Left lung (tissue), 4 donors: ENCODE measurements at regions not wholly inside any gene's neighbourhood (a gene's known extent, or its start where the extent isn't known, plus 50 kb on each side); places are given as distances from the start of the nearest gene placed in this dataset.

Experiments used
- ATAC-seq: fragments of 200-7000 bp; cut with Tn5 transposase; one replicate; pipeline ENCODE4 v1.9.1; 2020; ENCODE audit warnings: moderate library complexity
- DNase-seq, 4 donors: peaks; one replicate each; pipeline ENCODE4 v3.0.0-alpha.2; 2013 to 2020
- H3K27ac ChIP-seq, 2 donors: fragments of 200-600 bp; sonication (generic) in 1 of 2; one replicate each; pipeline versions ENCODE4 v1.5.0 to v1.8.0; 2020 to 2021
- H3K27me3 ChIP-seq, 2 donors: fragments of 200-600 bp; sonication (generic) in 1 of 2; one replicate each; pipeline versions ENCODE4 v1.5.0 to v1.8.0; 2020 to 2021
- H3K36me3 ChIP-seq, 2 donors: fragments of 200-600 bp; sonication (generic) in 1 of 2; one replicate each; pipeline versions ENCODE4 v1.5.0 to v1.8.0; 2020 to 2021
- H3K4me1 ChIP-seq, 2 donors: fragments of 200-600 bp; one replicate each; pipeline ENCODE4 v1.8.0; 2021
- H3K4me3 ChIP-seq, 2 donors: fragments of 200-600 bp; sonication (generic) in 1 of 2; one replicate each; pipeline versions ENCODE4 v1.5.0 to v1.8.0; 2020 to 2021; ENCODE audit warnings: mild to moderate bottlenecking in 1 of 2
- H3K9me3 ChIP-seq, 2 donors: fragments of 200-600 bp; sonication (generic) in 1 of 2; one replicate each; pipeline versions ENCODE4 v1.5.0 to v1.8.0; 2020 to 2021
- CTCF ChIP-seq, 2 donors: fragments of 200-600 bp; sonication (generic) in 1 of 2; IDR thresholded peaks; one replicate each; pipeline versions ENCODE4 v1.5.0 to v1.8.0; 2021; ENCODE audit warnings: antibody characterized with exemption in 2 of 2
- intact Hi-C, 2 donors: fragments of 100-400 bp; cut with DNase I; formaldehyde crosslinking; loops; one replicate each; pipeline versions ENCODE4 v1.11.2 to v1.14.2; 2022
- donor health status: DM: no; HTN: yes; CAD: no.
- donor health status: DM: no; HTN: no; CAD: no.

DNA sequence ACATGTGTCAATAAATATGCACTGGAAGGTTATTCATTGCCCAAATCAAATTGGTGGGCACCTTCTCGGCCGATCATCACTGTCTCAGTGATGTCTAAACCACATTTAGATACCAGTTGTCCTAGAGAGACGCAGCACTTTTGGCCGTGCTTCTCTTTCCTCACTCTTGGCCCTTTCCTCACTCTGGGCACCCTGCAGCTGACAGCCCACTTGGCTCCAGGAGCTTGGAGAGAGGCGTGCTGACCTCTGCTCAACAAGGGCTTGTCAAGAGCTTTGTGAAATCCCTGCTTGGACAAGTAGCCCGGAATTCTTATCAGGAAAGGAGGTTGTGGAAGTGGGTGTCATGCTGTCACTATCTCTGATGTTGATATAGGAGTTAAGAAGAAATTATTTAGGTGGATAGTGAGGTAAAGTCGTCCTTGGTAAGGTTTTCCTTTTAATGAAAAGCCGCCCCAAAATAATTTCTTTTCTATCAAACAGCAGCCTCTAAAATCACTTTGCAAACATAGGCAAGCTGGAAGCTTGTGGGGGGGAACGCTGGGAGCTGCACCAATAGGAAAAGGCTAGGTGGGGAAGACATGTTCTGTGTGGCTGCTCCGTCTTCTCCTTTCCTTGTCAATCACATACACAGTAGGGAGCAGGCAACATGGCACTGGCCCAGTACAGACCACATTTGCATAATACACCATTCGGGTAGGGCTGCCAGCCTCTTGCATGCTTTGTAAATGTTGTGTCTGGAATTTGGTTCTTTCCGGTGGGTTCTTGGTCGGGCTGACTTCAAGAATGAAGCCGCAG lies 126.8 kb upstream of the UBE3A start:
- TF ChIP-seq CTCF (IDR thresholded peaks at IDR 0.05): no peak
- Histone ChIP-seq H3K9me3 (peaks cover 0 to 2% of the 10 kb centered on the region in 2 donors), H3K36me3 (no peaks in the 10 kb centered on the region), H3K27ac (no peak overlapping the region), H3K27me3 (no peaks in the 10 kb centered on the region), H3K4me1 (no peaks in the 10 kb centered on the region), H3K4me3 (no peak overlapping the region)
- DNase-seq (no peak), ATAC-seq (peak; percentile 88)
- intact Hi-C loops: no loop called here

DNA sequence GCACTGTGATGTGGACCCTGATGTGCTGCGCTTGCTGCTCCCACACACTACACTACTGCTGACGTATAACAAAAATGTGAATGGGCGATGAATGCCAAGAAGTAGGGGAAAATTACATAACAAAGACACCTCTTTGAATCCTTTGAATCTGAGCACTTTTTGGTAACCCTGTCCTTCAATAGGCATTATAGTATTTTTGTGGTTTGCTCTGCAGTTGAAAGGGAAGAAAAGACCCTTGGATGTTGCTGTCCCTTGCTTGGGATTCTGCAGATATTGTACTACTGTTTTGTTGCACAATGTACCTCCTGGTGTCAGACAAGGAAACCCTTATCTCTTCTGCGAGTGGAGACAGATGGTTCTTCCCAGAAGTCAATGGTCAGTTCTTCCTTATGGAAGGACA lies 124.8 kb upstream of the UBE3A start:
- ATAC-seq (no peak), DNase-seq (no peak)
- no peak for TF ChIP-seq CTCF (IDR thresholded peaks at IDR 0.05)
- Histone ChIP-seq H3K4me3 (no peak overlapping the region), H3K27ac (no peak overlapping the region), H3K9me3 (no peaks in the 10 kb centered on the region), H3K27me3 (no peaks in the 10 kb centered on the region), H3K36me3 (no peaks in the 10 kb centered on the region), H3K4me1 (no peaks in the 10 kb centered on the region)
- intact Hi-C loops: no loop called here

GRCh38 chr15:25557926-25558325 lies 119.1 kb upstream of the UBE3A start:
- Histone ChIP-seq H3K27me3 (no peaks in the 10 kb centered on the region), H3K9me3 (peaks cover 0 to 2% of the 10 kb centered on the region in 2 donors), H3K27ac (no peak overlapping the region), H3K4me3 (no peak overlapping the region), H3K36me3 (no peaks in the 10 kb centered on the region), H3K4me1 (no peaks in the 10 kb centered on the region)
- DNase-seq (no peak), ATAC-seq (no peak)
- no peak for TF ChIP-seq CTCF (IDR thresholded peaks at IDR 0.05)
- intact Hi-C loops: no loop called here

- intact Hi-C loops: no loop called here
- H3K9me3 ChIP-seq: peaks cover 0 to 2% of the 10 kb centered on the region in 2 donors
- no peaks in the 10 kb centered on the region for H3K27me3 ChIP-seq
- H3K36me3 ChIP-seq: no peaks in the 10 kb centered on the region
- no peak for ATAC-seq
- no peak overlapping the region for H3K4me3 ChIP-seq
- no peak overlapping the region for H3K27ac ChIP-seq
- DNase-seq: no peak
- no peaks in the 10 kb centered on the region for H3K4me1 ChIP-seq
- TF ChIP-seq CTCF (IDR thresholded peaks at IDR 0.05): no peak
Observed at GRCh38 chr15:25556136-25556535, 117.3 kb upstream of the UBE3A start.

- no peak for DNase-seq
- peaks cover 0 to 2% of the 10 kb centered on the region in 2 donors for H3K9me3 ChIP-seq
- no peaks in the 10 kb centered on the region for H3K36me3 ChIP-seq
- ATAC-seq: no peak
- no peak overlapping the region for H3K27ac ChIP-seq
- no peak overlapping the region for H3K4me3 ChIP-seq
- no peak for TF ChIP-seq CTCF (IDR thresholded peaks at IDR 0.05)
- no peaks in the 10 kb centered on the region for H3K4me1 ChIP-seq
- intact Hi-C loops: no loop called here
- H3K27me3 ChIP-seq: no peaks in the 10 kb centered on the region
Observed at GRCh38 chr15:25554640-25555039, 115.8 kb upstream of the UBE3A start.
